GM23248 (cell line): ENCODE measurements at regions not wholly inside any gene's neighbourhood (a gene's known extent, or its start where the extent isn't known, plus 50 kb on each side); places are given as distances from the start of the nearest gene placed in this dataset.
A peak's percentile ranks its signal among the peaks of the same experiment; 100 is the strongest.

Source experiments
- DNase-seq: peaks from one replicate; pipeline ENCODE4 v3.0.0-alpha.2; 2015
- H2AFZ ChIP-seq: fragments of 200-600 bp; sonication (generic); 2 replicates; pipeline ENCODE4 v1.6.1; 2016; ENCODE audit warnings: antibody characterized with exemption
- H3F3A ChIP-seq: fragments of 200-600 bp; sonication (generic); 2 replicates; pipeline ENCODE4 v1.6.1; 2016; ENCODE audit warnings: mild to moderate bottlenecking, antibody characterized with exemption, mixed run types; ENCODE audit not compliant: insufficient read depth
- H3K27ac ChIP-seq: fragments of 200-600 bp; sonication (generic); 2 replicates; pipeline ENCODE4 v1.5.1; 2016; ENCODE audit warnings: mild to moderate bottlenecking
- H3K27me3 ChIP-seq: fragments of 200-600 bp; sonication (generic); replicated peaks from 2 replicates; pipeline ENCODE4 v1.6.1; 2016; ENCODE audit warnings: mild to moderate bottlenecking; ENCODE audit not compliant: insufficient read depth
- H3K36me3 ChIP-seq: fragments of 200-600 bp; sonication (generic); 2 replicates; pipeline ENCODE4 v1.6.1; 2016; ENCODE audit warnings: low read depth, mild to moderate bottlenecking
- H3K4me1 ChIP-seq: fragments of 200-600 bp; sonication (generic); 2 replicates; pipeline ENCODE4 v1.6.1; 2016; ENCODE audit warnings: mild to moderate bottlenecking; ENCODE audit not compliant: insufficient read depth
- H3K4me2 ChIP-seq: fragments of 200-600 bp; sonication (generic); one replicate; pipeline ENCODE4 v1.6.1; 2016; ENCODE audit warnings: mild to moderate bottlenecking; ENCODE audit not compliant: unreplicated experiment
- H3K4me3 ChIP-seq: fragments of 200-600 bp; sonication (generic); 2 replicates; pipeline ENCODE4 v1.5.1; 2016; ENCODE audit warnings: mild to moderate bottlenecking
- H3K79me2 ChIP-seq: fragments of 200-600 bp; sonication (generic); 2 replicates; pipeline ENCODE4 v1.6.1; 2016; ENCODE audit warnings: mild to moderate bottlenecking; ENCODE audit not compliant: insufficient read depth
- H3K9ac ChIP-seq: fragments of 200-600 bp; sonication (generic); 2 replicates; pipeline ENCODE4 v1.6.1; 2016; ENCODE audit warnings: mild to moderate bottlenecking
- H3K9me2 ChIP-seq: fragments of 200-600 bp; sonication (generic); 2 replicates; pipeline ENCODE4 v1.6.1; 2016; ENCODE audit warnings: mixed run types, mild to moderate bottlenecking, moderate library complexity; ENCODE audit not compliant: insufficient read depth
- H3K9me3 ChIP-seq: fragments of 200-600 bp; sonication (generic); one replicate; pipeline ENCODE4 v1.6.1; 2017; ENCODE audit warnings: low read depth
- H4K20me1 ChIP-seq: fragments of 200-600 bp; sonication (generic); 2 replicates; pipeline ENCODE4 v1.6.0; 2016; ENCODE audit not compliant: insufficient read depth
- EZH2 ChIP-seq: fragments of 200-600 bp; sonication (generic); IDR thresholded peaks from 2 replicates; pipeline ENCODE4 v1.6.1; 2018; ENCODE audit warnings: antibody characterized with exemption, mild to moderate bottlenecking; ENCODE audit not compliant: insufficient read depth, poor library complexity, severe bottlenecking
- EZH2phosphoT487 ChIP-seq: fragments of 200-600 bp; sonication (generic); IDR thresholded peaks from 2 replicates; pipeline ENCODE4 v1.6.1; 2018; ENCODE audit warnings: antibody characterized with exemption, moderate library complexity, mild to moderate bottlenecking, low read depth; ENCODE audit not compliant: insufficient read depth
- WGBS, 2 experiments: methylation state at CpG; one replicate each; pipeline ENCODE4 v1.1.6; 2015 to 2017; ENCODE audit warnings: low lambda C conversion rate in 2 of 2, low coverage in 1 of 2; ENCODE audit errors: missing lambda C conversion rate in 2 of 2; 5-methylcytosine and 5-hydroxymethylcytosine counted together
- in situ Hi-C: fragments of 300-500 bp; cut with MboI; formaldehyde crosslinking; loops from 2 replicates; pipeline ENCODE4 v1.15.0; 2020

DNA sequence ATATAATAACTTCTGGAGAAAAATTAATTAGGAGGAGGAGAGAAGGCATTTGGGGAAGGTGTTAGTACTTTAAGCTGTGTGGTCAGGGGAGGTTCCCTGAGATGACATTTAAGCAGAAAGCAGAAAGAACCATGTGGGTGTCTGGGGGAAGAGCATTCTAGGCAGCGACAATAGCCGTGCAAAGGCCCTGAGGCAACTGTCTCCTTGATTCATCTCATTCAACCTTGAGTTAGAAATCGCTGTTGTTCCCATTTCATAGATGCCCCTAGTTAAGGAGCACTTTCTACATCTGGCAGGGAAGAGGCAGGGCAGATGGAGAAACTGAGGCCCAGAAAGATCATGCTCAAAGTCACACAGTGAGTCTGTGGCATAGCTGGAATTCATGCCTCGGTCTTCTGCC, 108.6 kb upstream of the RUNX3 start:
- Histone ChIP-seq H3K27ac (no peak overlapping the region), H3K4me3 (no peak overlapping the region), H3K79me2 (no peaks in the 10 kb centered on the region), H3K36me3 (no peaks in the 10 kb centered on the region), H3K4me1 (no peaks in the 10 kb centered on the region), H3K9me2 (no peaks in the 10 kb centered on the region), H3K9me3 (no peaks in the 10 kb centered on the region), H3K27me3 (peaks cover 30% of the 10 kb centered on the region), H2AFZ (no peak overlapping the region), H3F3A (no peaks in the 10 kb centered on the region), H4K20me1 (no peaks in the 10 kb centered on the region), H3K9ac (no peak overlapping the region), H3K4me2 (no peak overlapping the region)
- 44 to 47% methylated on average over 4 of the region's 4 CpGs for WGBS, 2 experiments
- no peak for DNase-seq
- in situ Hi-C loops = no loop called here
- TF ChIP-seq EZH2phosphoT487 (no peak), EZH2 (no peak)

GRCh38 chr1:25037174-25038074, 107.3 kb upstream of the RUNX3 start:
- no peaks in the 10 kb centered on the region for H3F3A ChIP-seq
- no peaks in the 10 kb centered on the region for H3K9me2 ChIP-seq
- H3K9ac ChIP-seq = no peak overlapping the region
- in situ Hi-C loops = no loop called here
- H2AFZ ChIP-seq = no peak overlapping the region
- DNase-seq = peak; percentile 58
- no peaks in the 10 kb centered on the region for H3K4me1 ChIP-seq
- H3K4me3 ChIP-seq = no peak overlapping the region
- no peaks in the 10 kb centered on the region for H3K79me2 ChIP-seq
- no peaks in the 10 kb centered on the region for H3K36me3 ChIP-seq
- H3K4me2 ChIP-seq = no peak overlapping the region
- peaks cover 27% of the 10 kb centered on the region for H3K27me3 ChIP-seq
- 47 to 56% methylated on average over 11 of the region's 11 CpGs for WGBS, 2 experiments
- no peaks in the 10 kb centered on the region for H4K20me1 ChIP-seq
- H3K9me3 ChIP-seq = no peaks in the 10 kb centered on the region
- H3K27ac ChIP-seq = no peak overlapping the region
- TF ChIP-seq EZH2phosphoT487 = no peak
- no peak for TF ChIP-seq EZH2

- no peak for TF ChIP-seq EZH2phosphoT487
- no peak for TF ChIP-seq EZH2
- Histone ChIP-seq H3K4me2 (no peak overlapping the region), H4K20me1 (no peaks in the 10 kb centered on the region), H3K79me2 (no peaks in the 10 kb centered on the region), H3K27ac (no peak overlapping the region), H3K9me3 (no peaks in the 10 kb centered on the region), H3K36me3 (no peaks in the 10 kb centered on the region), H3K9me2 (no peaks in the 10 kb centered on the region), H3K4me3 (no peak overlapping the region), H2AFZ (no peak overlapping the region), H3K27me3 (peaks cover 18% of the 10 kb centered on the region; the same call in 1 of the 2 replicates), H3K4me1 (no peaks in the 10 kb centered on the region), H3F3A (no peaks in the 10 kb centered on the region), H3K9ac (no peak overlapping the region)
- WGBS, 2 experiments = 49% methylated on average over 3 of the region's 3 CpGs
- DNase-seq = no peak
- in situ Hi-C loops = no loop called here
These were observed 106.1 kb upstream of the RUNX3 start for GRCh38 chr1:25036117-25036546.

DNA sequence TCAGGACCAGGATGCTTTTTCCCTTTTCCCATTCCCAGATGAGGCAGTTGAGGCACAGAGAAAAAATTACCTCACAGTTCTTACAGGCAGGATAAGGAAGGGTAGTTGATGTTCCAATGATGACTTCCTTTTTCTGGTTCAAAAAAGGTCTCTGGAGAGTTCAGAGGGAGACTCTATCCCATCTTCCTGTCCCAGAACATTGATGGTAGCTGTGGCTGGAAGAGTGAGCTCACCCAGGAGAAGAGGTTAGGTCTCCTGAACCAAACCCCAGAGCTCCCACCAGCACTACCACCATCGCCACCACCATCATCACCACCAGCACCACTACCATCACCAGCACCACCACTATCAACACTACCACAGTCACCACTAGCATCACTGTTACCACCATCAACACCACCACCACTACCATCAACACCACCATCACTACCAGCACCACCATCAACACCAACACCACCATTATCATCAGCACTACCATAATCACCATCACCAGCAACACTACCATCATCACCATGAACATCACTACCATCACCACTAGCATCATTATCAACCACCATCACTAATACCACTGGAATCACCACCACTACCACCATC, 105.5 kb upstream of the RUNX3 start:
- Histone ChIP-seq H3K9ac (no peak overlapping the region), H3K4me2 (no peak overlapping the region), H4K20me1 (no peaks in the 10 kb centered on the region), H3K4me3 (no peak overlapping the region), H3K9me2 (no peaks in the 10 kb centered on the region), H3K4me1 (no peaks in the 10 kb centered on the region), H3K9me3 (no peaks in the 10 kb centered on the region), H3F3A (no peaks in the 10 kb centered on the region), H3K27me3 (0 out of 2 replicates have a peak, but pooled peaks cover 13% of the 10 kb centered on the region), H3K27ac (no peak overlapping the region), H3K79me2 (no peaks in the 10 kb centered on the region), H3K36me3 (no peaks in the 10 kb centered on the region), H2AFZ (no peak overlapping the region)
- WGBS, 2 experiments = 86 to 88% methylated on average over 1 of the region's 1 CpG
- in situ Hi-C loops = no loop called here
- no peak for DNase-seq
- no peak for TF ChIP-seq EZH2phosphoT487
- TF ChIP-seq EZH2 = no peak
